ENCODE measurements at regions not wholly inside any gene's neighbourhood (a gene's known extent, or its start where the extent isn't known, plus 50 kb on each side); places are given as distances from the start of the nearest gene placed in this dataset. TPM values are rescaled to one million over a fixed set of nuclear protein-coding genes. Genes with fewer than 3 reads are reported as not detected.

Small RNA genes in the stretch of these regions (microRNA-seq; reads per million reads assigned to microRNA genes)
- gene AL163153.1 (ENCODE audit: insufficient read depth, insufficient read length), result not detected
- gene AL358913.1 (ENCODE audit: insufficient read depth, insufficient read length), result not detected
- not detected for gene AL442163.3 (ENCODE audit: insufficient read depth, insufficient read length)

Small RNA genes in the stretch of these regions (small RNA-seq; reads per million reads assigned to genes)
- gene AL163153.1 (0 reads per million in 5 experiments), gene AL358913.1 (0 reads per million in 5 experiments), gene AL442163.3 (0 reads per million in 5 experiments)
